WTC11 (cell line): ENCODE measurements at regions not wholly inside any gene's neighbourhood (a gene's known extent, or its start where the extent isn't known, plus 50 kb on each side); places are given as distances from the start of the nearest gene placed in this dataset.

Experiments used
- ATAC-seq: fragments of 200-7000 bp; cut with Tn5 transposase; 2 replicates; pipeline ENCODE4 v1.10.0; 2021; ENCODE audit warnings: mild to moderate bottlenecking, moderate library complexity
- CTCF ChIA-PET: fragments of 300-600 bp; sonication (Branson Sonifier 250); formaldehyde crosslinking; loops from one replicate; lab custom pipeline; 2021; ENCODE audit warnings: antibody characterized with exemption; lab: Charles Lee
- POLR2A ChIA-PET: fragments of 350-600 bp; sonication (Branson Sonifier 250); formaldehyde crosslinking; loops from one replicate; lab custom pipeline; 2021; ENCODE audit warnings: antibody characterized with exemption; lab: Charles Lee
- DNase-seq: peaks from one replicate; pipeline ENCODE4 v3.0.0; 2021; ENCODE audit warnings: low spot score
- H3K27ac Mint-ChIP-seq: 2 replicates; pipeline ENCODE4 v1.8.0; 2021; ENCODE audit warnings: mixed read lengths
- H3K27me3 Mint-ChIP-seq: 2 replicates; pipeline ENCODE4 v1.8.0; 2021; ENCODE audit warnings: low read depth, mild to moderate bottlenecking, moderate library complexity, mixed read lengths
- H3K36me3 Mint-ChIP-seq: 2 replicates; pipeline ENCODE4 v1.8.0; 2021; ENCODE audit warnings: mixed read lengths
- H3K4me1 Mint-ChIP-seq: 2 replicates; pipeline ENCODE4 v1.8.0; 2022; ENCODE audit warnings: mixed read lengths
- H3K4me3 Mint-ChIP-seq: 2 replicates; pipeline ENCODE4 v1.8.0; 2021; ENCODE audit warnings: mild to moderate bottlenecking, moderate library complexity, mixed read lengths
- H3K9me3 Mint-ChIP-seq: 2 replicates; pipeline ENCODE4 v1.8.0; 2021; ENCODE audit warnings: mixed read lengths
- AR ChIP-seq: fragments of 250-450 bp; sonication (Bioruptor Pico); IDR thresholded peaks from 2 replicates; pipeline ENCODE4 v1.9.0; 2021; ENCODE audit warnings: mild to moderate bottlenecking
- CBFB ChIP-seq: sonication (generic); formaldehyde crosslinking; IDR thresholded peaks from 2 replicates; pipeline ENCODE4 v1.8.1; 2022; ENCODE audit warnings: mild to moderate bottlenecking, low read depth, missing genetic modification reagents
- CREB1 ChIP-seq: sonication (generic); formaldehyde crosslinking; IDR thresholded peaks from 2 replicates; pipeline ENCODE4 v1.8.0; 2023; ENCODE audit warnings: mild to moderate bottlenecking, missing genetic modification reagents
- E2F4 ChIP-seq: sonication (generic); formaldehyde crosslinking; IDR thresholded peaks from 2 replicates; pipeline ENCODE4 v1.8.1; 2022; ENCODE audit warnings: low read depth, mild to moderate bottlenecking, moderate library complexity, missing genetic modification reagents, borderline replicate concordance
- E2F5 ChIP-seq: sonication (generic); formaldehyde crosslinking; IDR thresholded peaks from 2 replicates; pipeline ENCODE4 v1.8.1; 2022; ENCODE audit warnings: mild to moderate bottlenecking, moderate library complexity, missing genetic modification reagents
- FOXK1 ChIP-seq: sonication (generic); formaldehyde crosslinking; IDR thresholded peaks from 2 replicates; pipeline ENCODE4 v1.8.0; 2022; ENCODE audit warnings: mild to moderate bottlenecking, moderate library complexity, missing genetic modification reagents
- FOXP1 ChIP-seq: sonication (generic); formaldehyde crosslinking; IDR thresholded peaks from 2 replicates; pipeline ENCODE4 v1.8.0; 2022; ENCODE audit warnings: missing genetic modification reagents, mild to moderate bottlenecking, moderate library complexity, borderline replicate concordance
- GTF2I ChIP-seq: fragments of 250-450 bp; sonication (Bioruptor Pico); conservative IDR thresholded peaks from 2 replicates; pipeline ENCODE4 v1.4.0; 2021; ENCODE audit warnings: mild to moderate bottlenecking
- JUN ChIP-seq: sonication (generic); formaldehyde crosslinking; IDR thresholded peaks from 2 replicates; pipeline ENCODE4 v1.8.0; 2023; ENCODE audit warnings: mild to moderate bottlenecking, missing genetic modification reagents
- KAT7 ChIP-seq: sonication (generic); formaldehyde crosslinking; IDR thresholded peaks from 2 replicates; pipeline ENCODE4 v1.8.1; 2023; ENCODE audit warnings: missing genetic modification reagents, mild to moderate bottlenecking, borderline replicate concordance
- MAX ChIP-seq: sonication (generic); formaldehyde crosslinking; IDR thresholded peaks from 2 replicates; pipeline ENCODE4 v1.8.0; 2022; ENCODE audit warnings: mild to moderate bottlenecking, missing genetic modification reagents
- MYBL2 ChIP-seq: sonication (generic); formaldehyde crosslinking; IDR thresholded peaks from 2 replicates; pipeline ENCODE4 v1.8.1; 2023; ENCODE audit warnings: mild to moderate bottlenecking, moderate library complexity, missing genetic modification reagents
- NR2C2 ChIP-seq: sonication (generic); formaldehyde crosslinking; IDR thresholded peaks from 2 replicates; pipeline ENCODE4 v1.8.0; 2022; ENCODE audit warnings: mild to moderate bottlenecking, missing genetic modification reagents
- SMAD4 ChIP-seq: sonication (generic); formaldehyde crosslinking; IDR thresholded peaks from 2 replicates; pipeline ENCODE4 v1.8.0; 2022; ENCODE audit warnings: mild to moderate bottlenecking, missing genetic modification reagents
- SP1 ChIP-seq: sonication (generic); formaldehyde crosslinking; conservative IDR thresholded peaks from 2 replicates; pipeline ENCODE4 v1.8.1; 2022; ENCODE audit warnings: missing genetic modification reagents
- TP53 ChIP-seq: sonication (generic); formaldehyde crosslinking; IDR thresholded peaks from 2 replicates; pipeline ENCODE4 v1.8.1; 2023; ENCODE audit warnings: mild to moderate bottlenecking, missing genetic modification reagents
- USF1 ChIP-seq: sonication (generic); formaldehyde crosslinking; IDR thresholded peaks from 2 replicates; pipeline ENCODE4 v1.8.0; 2022; ENCODE audit warnings: mild to moderate bottlenecking, missing genetic modification reagents
- USF2 ChIP-seq: sonication (generic); formaldehyde crosslinking; IDR thresholded peaks from 2 replicates; pipeline ENCODE4 v1.8.1; 2023; ENCODE audit warnings: mild to moderate bottlenecking, missing genetic modification reagents, moderate library complexity
- ZNF317 ChIP-seq: sonication (generic); formaldehyde crosslinking; IDR thresholded peaks from 2 replicates; pipeline ENCODE4 v1.8.1; 2023; ENCODE audit warnings: low read depth, mild to moderate bottlenecking, moderate library complexity, missing genetic modification reagents, borderline replicate concordance
- ZNF396 ChIP-seq: fragments of 250-450 bp; sonication (Bioruptor Pico); IDR thresholded peaks from 2 replicates; pipeline ENCODE4 v1.8.0; 2021; ENCODE audit warnings: mild to moderate bottlenecking, moderate library complexity, borderline replicate concordance
- ZNF416 ChIP-seq: fragments of 250-450 bp; sonication (Bioruptor Pico); IDR thresholded peaks from 2 replicates; pipeline ENCODE4 v1.9.0; 2021; ENCODE audit warnings: mild to moderate bottlenecking, inconsistent platforms
- ZNF425 ChIP-seq: fragments of 250-450 bp; sonication (Bioruptor Pico); conservative IDR thresholded peaks from 2 replicates; pipeline ENCODE4 v1.9.0; 2021; ENCODE audit warnings: mild to moderate bottlenecking
- ZSCAN18 ChIP-seq: fragments of 250-450 bp; sonication (Bioruptor Pico); IDR thresholded peaks from 2 replicates; pipeline ENCODE4 v2.1.2; 2022; ENCODE audit warnings: mild to moderate bottlenecking, moderate library complexity

GRCh38 chr2:60268661-60269060, 284.8 kb downstream of the BCL11A start:
- H3K36me3 Mint-ChIP-seq: no peaks in the 10 kb centered on the region; the same call in 1 of the 2 replicates
- TF ChIP-seq CBFB (CRISPR knock-in tag) (no peak), ZSCAN18 (no peak), AR (no peak), KAT7 (CRISPR knock-in tag) (no peak), NR2C2 (CRISPR knock-in tag) (no peak), SMAD4 (CRISPR knock-in tag) (no peak), GTF2I (CRISPR knock-in tag) (no peak), ZNF317 (CRISPR knock-in tag) (no peak), FOXK1 (CRISPR knock-in tag) (no peak), E2F5 (CRISPR knock-in tag) (no peak), E2F4 (no peak), TP53 (no peak), USF1 (no peak), ZNF396 (CRISPR knock-in tag) (no peak), JUN (CRISPR knock-in tag) (no peak), ZNF416 (no peak), MYBL2 (no peak), ZNF425 (CRISPR knock-in tag) (no peak)

GRCh38 chr2:60268032-60268431, 285.4 kb downstream of the BCL11A start:
- peaks cover 5% of the 10 kb centered on the region for H3K4me1 Mint-ChIP-seq
- DNase-seq (no peak), ATAC-seq (no peak)
- H3K4me3 Mint-ChIP-seq: no peak overlapping the region
- peaks cover 13% of the 10 kb centered on the region for H3K9me3 Mint-ChIP-seq
- peaks cover 8% of the 10 kb centered on the region for H3K27me3 Mint-ChIP-seq
- POLR2A ChIA-PET: no interaction called here
- H3K27ac Mint-ChIP-seq: no peak overlapping the region
- H3K36me3 Mint-ChIP-seq: no peaks in the 10 kb centered on the region; the same call in 1 of the 2 replicates
- TF ChIP-seq FOXP1 (CRISPR knock-in tag) (no peak), NR2C2 (CRISPR knock-in tag) (no peak), SP1 (no peak), MAX (CRISPR knock-in tag) (no peak), CREB1 (CRISPR knock-in tag) (no peak), USF2 (CRISPR knock-in tag) (no peak)
- CTCF ChIA-PET: no interaction called here

More at GRCh38 chr2:60268661-60269060, 284.8 kb downstream of the BCL11A start:
- ChIA-PET POLR2A (no interaction called here), CTCF (no interaction called here)
- Mint-ChIP-seq H3K4me1 (peaks cover 5% of the 10 kb centered on the region), H3K4me3 (no peak overlapping the region), H3K27me3 (peaks cover 8% of the 10 kb centered on the region), H3K27ac (no peak overlapping the region), H3K9me3 (peaks cover 15% of the 10 kb centered on the region)
- no peak for DNase-seq
- no peak for ATAC-seq
